ENCODE measurements at regions not wholly inside any gene's neighbourhood (a gene's known extent, or its start where the extent isn't known, plus 50 kb on each side); places are given as distances from the start of the nearest gene placed in this dataset.

DNA sequence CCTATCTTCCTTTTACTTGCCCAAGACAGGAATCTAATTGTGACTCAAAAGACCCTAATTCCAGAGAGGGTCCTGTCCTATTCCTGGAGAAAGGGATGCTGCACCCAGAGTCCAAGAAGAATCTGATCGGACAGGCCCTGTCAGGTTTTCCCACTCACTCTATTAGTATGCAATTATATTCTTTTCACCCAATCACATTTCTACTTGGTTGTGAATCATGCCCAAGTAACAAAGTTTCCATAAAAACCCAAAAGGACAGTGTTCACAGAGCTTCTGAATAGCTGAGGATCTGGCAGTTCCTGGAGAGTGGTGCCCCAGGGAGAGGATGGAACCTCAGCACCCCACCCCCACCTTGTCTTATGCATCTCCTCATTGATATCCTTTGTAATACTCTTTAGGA, 135.3 kb upstream of the SLITRK5 start:
- TF ChIP-seq, protein P1, sequence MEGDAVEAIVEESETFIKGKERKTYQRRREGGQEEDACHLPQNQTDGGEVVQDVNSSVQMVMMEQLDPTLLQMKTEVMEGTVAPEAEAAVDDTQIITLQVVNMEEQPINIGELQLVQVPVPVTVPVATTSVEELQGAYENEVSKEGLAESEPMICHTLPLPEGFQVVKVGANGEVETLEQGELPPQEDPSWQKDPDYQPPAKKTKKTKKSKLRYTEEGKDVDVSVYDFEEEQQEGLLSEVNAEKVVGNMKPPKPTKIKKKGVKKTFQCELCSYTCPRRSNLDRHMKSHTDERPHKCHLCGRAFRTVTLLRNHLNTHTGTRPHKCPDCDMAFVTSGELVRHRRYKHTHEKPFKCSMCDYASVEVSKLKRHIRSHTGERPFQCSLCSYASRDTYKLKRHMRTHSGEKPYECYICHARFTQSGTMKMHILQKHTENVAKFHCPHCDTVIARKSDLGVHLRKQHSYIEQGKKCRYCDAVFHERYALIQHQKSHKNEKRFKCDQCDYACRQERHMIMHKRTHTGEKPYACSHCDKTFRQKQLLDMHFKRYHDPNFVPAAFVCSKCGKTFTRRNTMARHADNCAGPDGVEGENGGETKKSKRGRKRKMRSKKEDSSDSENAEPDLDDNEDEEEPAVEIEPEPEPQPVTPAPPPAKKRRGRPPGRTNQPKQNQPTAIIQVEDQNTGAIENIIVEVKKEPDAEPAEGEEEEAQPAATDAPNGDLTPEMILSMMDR (IDR thresholded peaks at IDR 0.05; ENCODE audit: extremely low read depth in 1 of 2, insufficient read depth in 1 of 2, low read depth in 1 of 2, low read length in 2 of 2), result no peak
- TF ChIP-seq POLR2A (IDR thresholded peaks at IDR 0.05; ENCODE audit: low read depth, low read length), result no peak
- TF ChIP-seq EZH2 (IDR thresholded peaks at IDR 0.05; ENCODE audit: borderline replicate concordance, low read depth, low read length, severe bottlenecking), result no peak
- no peak for TF ChIP-seq POLR2AphosphoS5 (IDR thresholded peaks at IDR 0.05; ENCODE audit: insufficient read depth, low read depth, low read length)
- no peak for TF ChIP-seq GATA2 (IDR thresholded peaks at IDR 0.05; ENCODE audit: insufficient read depth, insufficient read length, low read depth, low read length)
- no peak for TF ChIP-seq FOS (IDR thresholded peaks at IDR 0.05; ENCODE audit: borderline replicate concordance, insufficient read depth, low read length)
